PFSK-1 (cell line): ENCODE measurements at regions not wholly inside any gene's neighbourhood (a gene's known extent, or its start where the extent isn't known, plus 50 kb on each side); places are given as distances from the start of the nearest gene placed in this dataset.

Experiments
- POLR2AphosphoS5 ChIP-seq: IDR thresholded peaks from 2 replicates; pipeline ENCODE4 v1.6.1; 2012; ENCODE audit warnings: low read depth, mild to moderate bottlenecking, control low read depth, low read length, moderate library complexity
- REST ChIP-seq, 2 experiments: IDR thresholded peaks; 2 replicates each; pipeline versions ENCODE4 v1.6.1 to v1.8.0; 2011 to 2012; ENCODE audit warnings: low read depth in 2 of 2, low read length in 2 of 2, control low read depth in 1 of 2, inconsistent platforms in 1 of 2, mild to moderate bottlenecking in 1 of 2, moderate library complexity in 1 of 2; ENCODE audit not compliant: insufficient read depth in 1 of 2
- SIN3A ChIP-seq: IDR thresholded peaks from 2 replicates; pipeline ENCODE4 v1.6.1; 2012; ENCODE audit warnings: mild to moderate bottlenecking, low read length, moderate library complexity, borderline replicate concordance; ENCODE audit not compliant: insufficient read depth

- TF ChIP-seq REST (IDR thresholded peaks at IDR 0.05; ENCODE audit: insufficient read depth in 1 of 2, low read depth in 2 of 2, low read length in 2 of 2) (no peak), POLR2AphosphoS5 (no peak), SIN3A (no peak)
These were observed 199.4 kb upstream of the TRAM1L1 start for GRCh38 chr4:117284736-117285135.
